ENCODE measurements at regions not wholly inside any gene's neighbourhood (a gene's known extent, or its start where the extent isn't known, plus 50 kb on each side); places are given as distances from the start of the nearest gene placed in this dataset.
"Not testable (repeated sequence)": the region's sequence is repeated elsewhere in the genome, so short reads cannot be mapped to it uniquely, and the experiment has no call there.

DNA sequence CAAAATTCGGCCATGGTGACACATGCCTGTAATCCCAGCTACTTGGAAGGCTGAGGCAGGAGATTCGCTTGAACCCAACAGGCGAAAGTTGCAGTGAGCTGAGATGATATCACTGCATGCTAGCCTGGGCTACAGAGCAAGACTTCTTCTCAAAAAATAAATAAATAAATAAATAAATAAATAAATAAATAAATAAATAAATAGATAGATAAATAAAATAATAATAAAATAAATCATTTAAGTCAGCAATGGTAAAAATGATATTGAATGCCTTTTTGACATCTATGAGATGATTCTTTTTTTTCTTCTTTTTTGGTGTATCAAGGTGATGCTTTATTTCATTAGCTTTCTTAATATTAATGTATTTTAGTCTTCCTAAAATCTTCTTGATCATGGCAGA is 221.7 kb upstream of the RXFP2 start:
- no peak for DNase-seq (ENCODE audit: low read depth, low spot score)

DNA sequence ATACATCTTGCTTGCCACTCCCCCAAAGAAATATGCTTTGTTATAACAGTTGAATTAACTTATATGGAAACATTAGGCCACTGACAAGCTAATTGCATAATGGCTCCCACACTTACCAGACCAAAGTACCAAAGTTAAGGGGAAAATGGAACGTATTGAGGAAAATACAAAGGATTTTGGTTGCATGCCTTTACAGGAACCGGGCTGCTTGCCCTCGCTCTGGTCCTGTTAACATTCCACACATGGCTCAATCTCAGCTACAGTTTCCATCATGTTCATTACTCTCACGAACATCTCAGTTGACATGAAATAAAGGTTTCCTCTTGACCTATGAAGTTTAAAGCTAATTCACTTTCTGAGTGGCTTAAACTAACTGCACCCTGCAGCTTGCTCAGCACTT is 220.7 kb upstream of the RXFP2 start:
- DNase-seq (ENCODE audit: low read depth, low spot score) = no peak

GRCh38 chr13:31521435-31521834 is 217.9 kb upstream of the RXFP2 start:
- DNase-seq (ENCODE audit: low read depth, low spot score) = no peak

- DNase-seq (ENCODE audit: low read depth, low spot score) = no peak
Observed at GRCh38 chr13:31522396-31522795, 216.9 kb upstream of the RXFP2 start.

DNA sequence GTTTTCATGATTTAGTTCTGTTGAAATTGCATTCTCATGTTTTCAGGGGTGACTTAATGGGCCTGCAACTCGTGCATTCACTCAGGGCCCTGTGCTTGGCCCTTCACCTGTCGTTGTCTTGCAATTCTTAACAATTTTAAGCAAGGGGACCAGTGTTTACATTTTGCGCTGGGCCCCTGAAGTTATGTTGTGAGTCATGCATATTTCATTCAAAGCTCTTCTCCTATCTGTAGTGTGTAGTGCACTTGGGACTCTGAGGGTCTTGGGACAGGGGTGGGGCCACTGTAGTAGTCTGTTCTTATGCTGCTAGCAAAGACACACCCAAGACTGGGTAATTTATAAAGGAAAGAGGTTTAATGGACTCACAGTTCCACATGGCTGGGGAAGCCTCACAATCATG is 211.2 kb upstream of the RXFP2 start:
- no peak for DNase-seq (ENCODE audit: low read depth, low spot score)

DNA sequence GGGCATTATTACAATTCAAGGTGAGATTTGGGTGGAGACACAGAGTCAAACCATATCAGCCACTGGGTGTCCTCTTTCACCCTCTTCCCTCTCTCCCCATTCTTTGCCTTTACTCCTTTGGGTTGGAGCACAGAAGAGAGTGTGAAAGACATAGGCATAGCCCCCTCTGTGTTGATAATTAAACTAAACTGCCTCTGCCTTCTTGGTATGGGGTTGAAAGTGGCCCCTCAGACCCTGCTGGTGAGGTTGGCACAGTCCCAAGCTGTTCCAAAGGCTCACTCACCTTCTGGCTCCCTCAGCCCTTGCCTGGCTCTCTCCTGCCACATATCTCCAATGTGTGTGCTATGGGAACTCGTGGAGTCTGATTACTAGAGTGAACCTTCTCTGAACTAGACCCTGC is 210.6 kb upstream of the RXFP2 start:
- no peak for DNase-seq (ENCODE audit: low read depth, low spot score)

DNA sequence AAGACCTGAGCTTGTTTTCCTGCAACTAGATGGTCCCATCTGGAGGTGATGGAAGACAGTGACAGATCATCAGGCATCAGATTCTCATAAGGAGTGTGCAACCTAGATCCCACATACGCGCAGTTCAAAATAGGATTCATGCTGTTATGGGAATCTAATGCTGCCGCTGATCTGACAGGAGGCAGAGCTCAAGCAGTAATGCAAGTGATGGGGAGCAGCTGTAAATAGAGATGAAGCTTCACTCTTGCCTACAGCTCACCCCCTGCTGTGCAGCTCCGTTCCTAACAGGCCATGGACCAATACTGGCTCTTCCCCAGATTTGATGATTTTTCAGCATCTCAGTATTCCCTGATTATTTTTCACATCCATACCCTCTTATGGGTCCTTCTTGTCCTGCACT is 208.4 kb upstream of the RXFP2 start:
- no peak for DNase-seq (ENCODE audit: low read depth, low spot score)

GRCh38 chr13:31537052-31537451 is 202.3 kb upstream of the RXFP2 start:
- DNase-seq (ENCODE audit: low read depth, low spot score) = no peak

GRCh38 chr13:31538067-31539042 is 201.0 kb upstream of the RXFP2 start:
- DNase-seq (ENCODE audit: low read depth, low spot score) = no peak

- DNase-seq (ENCODE audit: low read depth, low spot score) = no peak
Observed at GRCh38 chr13:31540281-31540680, 199.0 kb upstream of the RXFP2 start.

- DNase-seq (ENCODE audit: low read depth, low spot score) = no peak
Observed at GRCh38 chr13:31543190-31543589, 196.1 kb upstream of the RXFP2 start.

GRCh38 chr13:31545616-31546015 is 193.7 kb upstream of the RXFP2 start:
- no peak for DNase-seq (ENCODE audit: low read depth, low spot score)

GRCh38 chr13:31556376-31556775 is 182.9 kb upstream of the RXFP2 start:
- DNase-seq (ENCODE audit: low read depth, low spot score) = no peak

GRCh38 chr13:31584221-31584620 is 155.1 kb upstream of the RXFP2 start:
- not testable (repeated sequence) for DNase-seq (ENCODE audit: low read depth, low spot score)

GRCh38 chr13:31587698-31588266 is 151.5 kb upstream of the RXFP2 start:
- DNase-seq (ENCODE audit: low read depth, low spot score) = no peak

DNA sequence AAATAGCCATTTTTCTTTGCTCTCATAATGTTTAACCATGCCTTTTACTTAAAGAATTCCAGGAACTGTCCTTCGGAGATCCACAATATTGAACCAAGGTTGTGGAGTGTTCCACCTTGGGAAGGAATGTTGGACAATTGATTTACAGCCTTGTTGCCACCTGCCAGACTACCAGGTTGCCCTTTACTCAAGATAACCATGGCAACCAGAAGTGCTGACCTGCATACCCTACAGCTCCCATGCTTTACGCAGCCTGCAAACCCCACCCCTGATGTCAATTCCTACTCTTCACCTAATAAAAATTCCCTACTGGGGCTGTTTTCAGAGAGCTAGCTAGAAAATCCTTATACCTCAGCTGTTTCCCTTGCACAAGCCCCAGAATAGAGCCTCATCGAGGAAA is 151.0 kb upstream of the RXFP2 start:
- no peak for DNase-seq (ENCODE audit: low read depth, low spot score)

DNA sequence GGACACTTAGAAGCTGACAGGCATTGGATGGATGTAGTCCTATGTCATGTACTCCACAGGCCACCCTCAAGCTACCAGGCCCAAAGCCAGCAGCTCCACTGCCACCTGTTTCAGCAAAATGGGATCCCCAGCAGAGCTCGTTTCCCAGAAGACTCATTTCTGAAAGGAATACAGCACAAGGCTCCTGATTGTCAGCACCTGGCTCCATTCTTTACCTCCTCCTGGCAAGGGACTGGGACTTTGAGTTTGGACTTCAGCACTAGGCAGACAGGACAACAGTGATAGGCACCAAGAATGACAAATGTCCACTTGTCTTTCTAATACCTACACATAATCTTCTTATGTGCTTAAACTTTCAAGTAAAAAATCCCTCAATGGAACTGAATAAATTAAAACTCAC is 150.4 kb upstream of the RXFP2 start:
- DNase-seq (ENCODE audit: low read depth, low spot score) = no peak

GRCh38 chr13:31591642-31592233 is 147.6 kb upstream of the RXFP2 start:
- DNase-seq (ENCODE audit: low read depth, low spot score) = no peak

DNA sequence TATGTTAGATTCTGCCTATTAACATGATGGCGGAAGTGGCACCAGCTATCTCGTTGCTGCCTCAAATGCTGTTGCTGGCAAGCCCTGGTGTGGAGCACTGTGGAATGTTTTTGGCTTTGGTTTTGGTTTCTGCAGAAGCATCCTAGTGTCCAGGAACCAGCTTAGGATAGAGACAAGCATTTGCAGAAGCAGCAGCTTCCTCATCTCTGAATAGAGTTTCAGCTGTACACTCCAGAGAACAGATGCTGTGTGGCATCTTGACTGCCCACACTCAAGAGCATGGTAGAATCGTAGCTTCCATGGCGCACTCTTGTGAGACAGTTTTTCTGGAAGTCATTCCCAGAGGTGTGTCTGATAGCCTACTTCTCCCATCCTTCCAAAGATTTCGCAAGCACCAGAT is 145.3 kb upstream of the RXFP2 start:
- no peak for DNase-seq (ENCODE audit: low read depth, low spot score)

- DNase-seq (ENCODE audit: low read depth, low spot score) = no peak
Observed at GRCh38 chr13:31595563-31595962, 143.8 kb upstream of the RXFP2 start.

DNA sequence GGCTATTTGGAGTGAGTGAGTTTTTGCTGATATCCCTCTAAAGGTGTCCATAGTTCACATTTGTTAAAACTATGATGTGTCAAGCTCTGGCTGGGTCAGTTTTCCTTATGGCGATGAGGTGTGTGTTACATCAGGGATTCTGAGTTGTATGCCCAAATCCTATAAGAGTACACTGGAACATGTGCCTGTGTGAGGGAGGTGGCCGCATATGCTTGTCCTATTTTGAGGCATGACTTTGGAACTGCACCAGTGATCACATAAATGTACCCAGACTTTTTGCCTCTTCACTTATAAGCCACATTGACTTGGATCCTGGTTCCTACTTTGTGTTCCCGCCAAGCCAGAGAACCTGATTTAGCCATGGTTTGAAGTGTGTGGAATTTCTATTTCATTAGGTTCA is 140.3 kb upstream of the RXFP2 start:
- DNase-seq (ENCODE audit: low read depth, low spot score) = no peak

DNA sequence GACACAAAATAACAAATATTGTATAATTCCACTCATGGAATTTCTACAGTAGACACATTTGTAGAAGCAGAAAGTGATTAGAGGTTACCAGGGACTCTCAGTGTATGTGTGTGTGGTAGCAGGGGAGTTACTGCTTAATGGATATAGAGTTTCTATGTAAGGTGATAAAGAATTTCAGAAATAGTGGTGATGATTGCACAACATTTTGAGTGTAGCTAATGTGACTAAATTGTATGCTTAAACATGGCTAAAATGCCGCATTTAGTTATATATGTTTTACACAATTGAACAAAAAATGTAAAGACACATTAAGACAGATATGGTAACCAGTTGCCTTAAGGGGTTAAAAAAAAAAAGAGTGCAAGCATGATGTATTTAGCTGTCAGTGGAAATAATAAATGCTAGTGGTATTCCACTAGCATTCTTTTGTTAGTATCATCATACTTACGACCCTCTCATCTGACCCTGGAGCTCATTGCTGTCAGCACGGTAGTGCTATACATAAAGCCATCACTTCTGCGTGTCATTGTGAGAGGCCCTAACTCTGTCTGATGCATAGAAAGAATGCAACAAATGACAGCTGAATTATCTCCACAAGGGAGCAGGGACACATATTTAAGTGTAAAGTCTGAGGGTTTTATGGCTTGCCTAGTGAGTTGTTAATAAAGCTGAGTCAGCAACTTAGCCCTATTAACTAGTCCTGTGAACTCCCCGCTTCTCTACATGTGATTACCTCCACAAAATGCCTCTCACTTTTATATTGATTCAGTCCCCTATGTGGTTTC is 134.1 kb upstream of the RXFP2 start:
- DNase-seq (ENCODE audit: low read depth, low spot score) = no peak

Data from iPS DF 19.7 (cell line).